ENCODE measurements at regions not wholly inside any gene's neighbourhood (a gene's known extent, or its start where the extent isn't known, plus 50 kb on each side); places are given as distances from the start of the nearest gene placed in this dataset.

DNA sequence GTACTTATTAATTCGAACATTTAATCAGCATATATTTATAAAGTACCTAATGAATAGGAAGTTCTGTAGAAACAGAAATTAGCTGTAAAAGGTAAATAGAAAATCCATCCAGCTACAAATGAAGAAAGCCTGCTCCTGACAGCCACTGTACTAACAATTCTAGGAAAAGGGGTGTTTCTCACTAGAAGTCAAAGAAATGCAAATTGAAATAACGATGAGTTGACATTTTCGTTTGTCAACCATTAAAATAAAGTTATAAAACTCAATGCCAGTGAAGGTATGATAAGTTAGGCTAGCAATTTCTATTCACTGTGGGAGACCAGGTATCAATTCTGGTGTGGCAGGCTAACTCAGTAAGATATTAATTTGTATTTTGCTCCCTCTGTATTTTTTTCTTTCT lies 198.0 kb downstream of the ARL4C start:
- TF ChIP-seq CTCF (IDR thresholded peaks at IDR 0.05) (no peak), POLR2A (IDR thresholded peaks at IDR 0.05; ENCODE audit: low read depth) (no peak), POLR2AphosphoS5 (IDR thresholded peaks at IDR 0.05) (no peak), EP300 (IDR thresholded peaks at IDR 0.05) (no peak)

Measured in esophagus muscularis mucosa (tissue), 4 donors.